ENCODE measurements at regions not wholly inside any gene's neighbourhood (a gene's known extent, or its start where the extent isn't known, plus 50 kb on each side); places are given as distances from the start of the nearest gene placed in this dataset.
A peak's percentile ranks its signal among the peaks of the same experiment; 100 is the strongest.

DNA sequence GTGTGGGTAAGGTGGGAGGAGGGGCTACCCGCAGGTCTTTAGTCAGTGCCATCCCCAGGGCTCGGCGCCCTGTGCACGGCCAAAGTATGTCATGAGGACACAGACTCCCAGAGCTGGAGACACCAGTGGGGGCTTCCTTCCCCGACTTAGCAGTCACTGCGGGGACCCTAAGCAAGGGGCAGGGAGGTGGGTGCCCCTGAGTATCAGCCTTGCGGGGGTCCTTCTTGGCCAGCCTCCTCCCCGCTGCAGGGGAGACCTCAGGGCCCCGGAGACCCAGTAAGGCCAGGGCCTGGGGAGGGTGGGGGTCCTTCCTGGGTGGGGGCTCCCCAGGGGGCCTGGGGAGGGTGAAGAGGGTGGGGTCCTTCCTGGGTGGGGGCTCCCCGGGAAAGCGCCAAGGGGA, 673.8 kb downstream of the BRD1 start:
- H3K9me3 ChIP-seq = no peaks in the 10 kb centered on the region
- H3K4me1 ChIP-seq = no peaks in the 10 kb centered on the region
- no peak overlapping the region for H3K4me3 ChIP-seq
- no peaks in the 10 kb centered on the region for H3K36me3 ChIP-seq
- DNase-seq = no peak
- 85 to 88% methylated on average over 11 of the region's 11 CpGs for WGBS, 2 donors
- peaks cover 0 to 47% (median 3%) of the 10 kb centered on the region in 3 donors for H3K27me3 ChIP-seq
- TF ChIP-seq POLR2A (IDR thresholded peaks at IDR 0.05) = no peak
- TF ChIP-seq, protein P1, sequence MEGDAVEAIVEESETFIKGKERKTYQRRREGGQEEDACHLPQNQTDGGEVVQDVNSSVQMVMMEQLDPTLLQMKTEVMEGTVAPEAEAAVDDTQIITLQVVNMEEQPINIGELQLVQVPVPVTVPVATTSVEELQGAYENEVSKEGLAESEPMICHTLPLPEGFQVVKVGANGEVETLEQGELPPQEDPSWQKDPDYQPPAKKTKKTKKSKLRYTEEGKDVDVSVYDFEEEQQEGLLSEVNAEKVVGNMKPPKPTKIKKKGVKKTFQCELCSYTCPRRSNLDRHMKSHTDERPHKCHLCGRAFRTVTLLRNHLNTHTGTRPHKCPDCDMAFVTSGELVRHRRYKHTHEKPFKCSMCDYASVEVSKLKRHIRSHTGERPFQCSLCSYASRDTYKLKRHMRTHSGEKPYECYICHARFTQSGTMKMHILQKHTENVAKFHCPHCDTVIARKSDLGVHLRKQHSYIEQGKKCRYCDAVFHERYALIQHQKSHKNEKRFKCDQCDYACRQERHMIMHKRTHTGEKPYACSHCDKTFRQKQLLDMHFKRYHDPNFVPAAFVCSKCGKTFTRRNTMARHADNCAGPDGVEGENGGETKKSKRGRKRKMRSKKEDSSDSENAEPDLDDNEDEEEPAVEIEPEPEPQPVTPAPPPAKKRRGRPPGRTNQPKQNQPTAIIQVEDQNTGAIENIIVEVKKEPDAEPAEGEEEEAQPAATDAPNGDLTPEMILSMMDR (IDR thresholded peaks at IDR 0.05) = no peak
- TF ChIP-seq EP300 (IDR thresholded peaks at IDR 0.05) = no peak
- no peak for TF ChIP-seq POLR2AphosphoS5 (IDR thresholded peaks at IDR 0.05)
- no peak overlapping the region for H3K27ac ChIP-seq
- intact Hi-C loops (cut with DNase I) = no loop called here

DNA sequence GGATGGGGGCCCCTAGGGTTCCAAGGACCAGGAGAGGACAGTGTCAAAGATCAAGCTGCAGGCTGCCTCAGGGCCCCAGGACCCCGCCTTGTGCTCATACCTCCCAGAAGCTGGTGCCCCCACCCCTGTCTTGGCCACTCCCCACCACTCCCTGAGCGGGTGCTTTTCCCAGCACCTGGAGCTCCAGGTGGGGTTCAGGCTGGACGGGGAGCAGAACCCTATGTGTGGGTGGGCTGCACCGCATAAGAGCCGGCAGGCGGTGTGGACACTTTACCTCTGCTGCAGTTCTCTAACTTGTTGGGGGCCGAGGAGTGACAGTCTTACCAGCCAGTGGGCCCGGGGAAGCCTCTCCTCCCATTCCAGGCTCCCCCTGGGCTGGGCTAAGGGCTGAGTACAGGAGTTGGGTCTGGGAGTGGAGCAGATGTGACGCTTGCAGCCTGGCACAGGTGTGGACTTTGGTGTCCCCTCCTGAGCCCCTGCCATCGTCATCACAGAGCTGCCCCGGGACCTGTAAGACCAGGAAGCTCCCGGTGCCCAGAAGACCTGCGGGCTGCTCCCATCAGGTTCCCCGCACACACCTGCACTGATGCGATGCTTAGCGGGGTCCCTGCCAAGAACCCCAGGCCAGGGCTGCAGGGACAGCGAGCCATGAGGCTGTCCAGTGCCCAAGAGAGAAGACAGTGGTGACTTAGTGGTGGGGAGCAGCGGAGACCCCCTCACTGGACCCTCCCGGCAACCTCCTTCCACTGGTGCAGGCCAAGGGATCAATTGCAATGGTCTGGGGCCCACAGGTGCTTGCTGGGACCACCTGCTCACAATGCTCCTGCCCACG, 674.5 kb downstream of the BRD1 start:
- Histone ChIP-seq H3K27ac (no peak overlapping the region), H3K9me3 (no peaks in the 10 kb centered on the region), H3K4me1 (no peaks in the 10 kb centered on the region), H3K4me3 (no peak overlapping the region), H3K27me3 (peaks cover 0 to 39% (median 3%) of the 10 kb centered on the region in 3 donors), H3K36me3 (no peaks in the 10 kb centered on the region)
- intact Hi-C loops (cut with DNase I) = no loop called here
- WGBS, 2 donors = 37 to 77% methylated on average over 20 of the region's 20 CpGs
- TF ChIP-seq POLR2A (IDR thresholded peaks at IDR 0.05) (no peak), POLR2AphosphoS5 (IDR thresholded peaks at IDR 0.05) (no peak), EP300 (IDR thresholded peaks at IDR 0.05) (no peak)
- TF ChIP-seq, protein P1 (IDR thresholded peaks at IDR 0.05) = no peak
- no peak for DNase-seq

DNA sequence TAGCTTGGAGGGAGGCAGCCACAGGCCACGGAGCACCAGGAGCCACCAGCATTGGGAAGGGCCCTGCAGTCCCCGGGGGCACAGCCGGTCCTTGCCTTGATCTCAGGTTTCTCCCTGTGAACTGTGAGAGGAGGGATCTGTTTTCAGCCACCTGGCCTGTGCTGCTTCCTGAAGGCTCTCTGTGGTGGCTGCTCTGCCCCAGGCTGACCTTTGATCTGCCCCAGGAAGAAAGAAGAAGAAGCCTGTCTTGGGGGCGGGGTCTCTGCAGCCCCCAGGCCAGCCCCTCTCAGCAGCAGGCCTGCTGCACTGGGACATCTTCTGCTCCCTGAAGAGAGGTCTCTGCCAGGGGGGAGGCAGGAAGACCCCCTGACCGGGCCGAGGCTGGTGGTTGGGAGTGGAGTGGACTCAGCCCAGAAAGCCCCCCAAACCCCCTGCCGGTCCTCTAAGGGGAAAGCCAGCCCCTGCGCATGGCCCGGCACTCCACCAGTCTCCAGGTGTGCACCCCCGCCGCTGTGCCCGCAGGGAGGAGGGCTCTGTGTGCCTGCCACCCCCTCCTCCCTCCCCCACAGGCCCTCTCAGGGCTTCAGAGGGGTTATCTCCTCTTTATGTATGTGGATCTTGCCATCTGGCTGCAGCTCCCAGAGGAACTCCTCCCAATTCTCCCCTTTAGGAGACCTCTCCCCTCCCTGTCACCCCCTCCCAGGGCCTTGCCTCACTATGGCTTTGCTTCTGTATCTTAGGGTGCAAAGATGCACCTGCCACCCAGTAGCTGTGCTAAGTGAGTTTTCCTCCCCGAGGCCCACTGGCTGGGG, 675.3 kb downstream of the BRD1 start:
- 32 to 38% methylated on average over 13 of the region's 13 CpGs for WGBS, 2 donors
- TF ChIP-seq EP300 (IDR thresholded peaks at IDR 0.05) = no peak
- TF ChIP-seq POLR2A (IDR thresholded peaks at IDR 0.05) = no peak
- no peak for TF ChIP-seq POLR2AphosphoS5 (IDR thresholded peaks at IDR 0.05)
- TF ChIP-seq, protein P1 (IDR thresholded peaks at IDR 0.05) = no peak
- no peaks in the 10 kb centered on the region for H3K9me3 ChIP-seq
- no peaks in the 10 kb centered on the region for H3K4me1 ChIP-seq
- DNase-seq = no peak
- H3K4me3 ChIP-seq = no peak overlapping the region
- no peak overlapping the region for H3K27ac ChIP-seq
- H3K27me3 ChIP-seq = peaks cover 0 to 36% (median 3%) of the 10 kb centered on the region in 3 donors
- no peaks in the 10 kb centered on the region for H3K36me3 ChIP-seq
- intact Hi-C loops (cut with DNase I) = no loop called here

DNA sequence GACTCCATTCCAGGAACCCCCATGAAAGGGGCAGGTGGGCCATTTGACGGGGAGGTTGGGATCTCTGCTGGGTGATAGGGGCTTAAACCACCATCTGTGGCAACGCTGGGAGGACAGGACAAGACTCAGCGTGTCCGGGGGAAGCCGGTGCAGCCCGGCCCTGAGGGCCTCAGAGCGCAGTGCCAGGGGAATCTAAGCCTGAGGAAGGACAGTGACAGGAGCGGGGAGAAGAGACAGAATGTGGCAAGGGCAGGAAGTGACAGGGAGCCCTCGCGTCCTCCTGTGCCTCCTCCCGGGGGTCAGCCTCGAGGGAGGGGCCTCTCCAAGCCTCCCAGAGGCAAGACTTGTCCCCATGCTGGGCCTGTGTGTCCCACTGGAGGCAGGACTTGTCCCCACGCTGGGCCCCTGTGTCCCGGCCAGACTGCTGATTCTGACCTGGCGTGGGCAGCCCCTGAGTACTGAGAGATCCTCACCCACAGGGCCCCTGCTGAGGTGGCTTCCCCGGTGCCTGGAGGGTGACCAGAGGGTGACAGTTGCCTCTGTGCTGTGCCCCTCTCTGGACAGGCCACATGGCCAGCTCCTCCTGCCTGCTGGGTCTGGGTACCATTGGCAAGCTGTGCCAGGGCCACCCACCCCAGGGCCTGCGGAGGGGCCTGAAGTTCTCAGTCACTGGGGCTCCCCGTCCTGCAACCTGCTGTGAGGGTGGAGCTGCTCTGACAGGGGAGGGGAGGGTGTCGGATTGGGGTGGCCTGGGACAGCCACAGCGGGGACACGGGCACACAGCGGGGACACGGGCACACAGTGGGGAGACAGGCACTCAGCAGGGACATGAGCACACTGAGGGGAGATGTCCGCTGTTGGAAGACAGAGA, 676.2 kb downstream of the BRD1 start:
- no peaks in the 10 kb centered on the region for H3K9me3 ChIP-seq
- H3K36me3 ChIP-seq = no peaks in the 10 kb centered on the region
- WGBS, 2 donors = 74 to 76% methylated on average over 24 of the region's 24 CpGs
- intact Hi-C loops (cut with DNase I) = no loop called here
- no peaks in the 10 kb centered on the region for H3K4me1 ChIP-seq
- H3K27me3 ChIP-seq = peaks cover 0 to 30% (median 3%) of the 10 kb centered on the region in 3 donors
- H3K27ac ChIP-seq = no peak overlapping the region
- DNase-seq = peak; percentile 61
- TF ChIP-seq, protein P1 (IDR thresholded peaks at IDR 0.05) = no peak
- TF ChIP-seq EP300 (IDR thresholded peaks at IDR 0.05) (no peak), POLR2AphosphoS5 (IDR thresholded peaks at IDR 0.05) (no peak), POLR2A (IDR thresholded peaks at IDR 0.05) (no peak)
- no peak overlapping the region for H3K4me3 ChIP-seq
